ENCODE measurements at regions not wholly inside any gene's neighbourhood (a gene's known extent, or its start where the extent isn't known, plus 50 kb on each side); places are given as distances from the start of the nearest gene placed in this dataset.

DNA sequence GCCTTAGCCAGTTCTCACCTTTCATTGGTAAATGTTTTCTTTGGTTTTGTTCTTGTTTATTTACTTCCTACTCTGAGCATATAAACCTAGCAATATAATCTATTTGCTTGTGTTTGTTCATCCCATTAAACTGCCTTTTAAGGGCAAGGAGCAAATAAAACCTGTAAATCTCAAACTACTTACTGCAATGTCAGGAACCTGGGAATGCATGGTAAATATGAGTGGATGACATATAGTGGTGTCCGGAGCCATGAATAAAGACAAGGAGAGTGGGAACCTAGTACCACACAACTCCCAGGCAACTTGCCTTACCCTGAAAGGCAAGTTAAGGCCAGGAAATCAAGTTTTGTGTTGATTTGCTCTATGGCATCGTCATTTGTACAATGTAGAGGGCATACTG is 1133.7 kb upstream of the NCAM2 start:
- DNase-seq (ENCODE audit: extremely low read depth, low read depth) = no peak
- TF ChIP-seq, protein P1, sequence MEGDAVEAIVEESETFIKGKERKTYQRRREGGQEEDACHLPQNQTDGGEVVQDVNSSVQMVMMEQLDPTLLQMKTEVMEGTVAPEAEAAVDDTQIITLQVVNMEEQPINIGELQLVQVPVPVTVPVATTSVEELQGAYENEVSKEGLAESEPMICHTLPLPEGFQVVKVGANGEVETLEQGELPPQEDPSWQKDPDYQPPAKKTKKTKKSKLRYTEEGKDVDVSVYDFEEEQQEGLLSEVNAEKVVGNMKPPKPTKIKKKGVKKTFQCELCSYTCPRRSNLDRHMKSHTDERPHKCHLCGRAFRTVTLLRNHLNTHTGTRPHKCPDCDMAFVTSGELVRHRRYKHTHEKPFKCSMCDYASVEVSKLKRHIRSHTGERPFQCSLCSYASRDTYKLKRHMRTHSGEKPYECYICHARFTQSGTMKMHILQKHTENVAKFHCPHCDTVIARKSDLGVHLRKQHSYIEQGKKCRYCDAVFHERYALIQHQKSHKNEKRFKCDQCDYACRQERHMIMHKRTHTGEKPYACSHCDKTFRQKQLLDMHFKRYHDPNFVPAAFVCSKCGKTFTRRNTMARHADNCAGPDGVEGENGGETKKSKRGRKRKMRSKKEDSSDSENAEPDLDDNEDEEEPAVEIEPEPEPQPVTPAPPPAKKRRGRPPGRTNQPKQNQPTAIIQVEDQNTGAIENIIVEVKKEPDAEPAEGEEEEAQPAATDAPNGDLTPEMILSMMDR (IDR thresholded peaks at IDR 0.05; ENCODE audit: low read depth, low read length) = no peak

DNA sequence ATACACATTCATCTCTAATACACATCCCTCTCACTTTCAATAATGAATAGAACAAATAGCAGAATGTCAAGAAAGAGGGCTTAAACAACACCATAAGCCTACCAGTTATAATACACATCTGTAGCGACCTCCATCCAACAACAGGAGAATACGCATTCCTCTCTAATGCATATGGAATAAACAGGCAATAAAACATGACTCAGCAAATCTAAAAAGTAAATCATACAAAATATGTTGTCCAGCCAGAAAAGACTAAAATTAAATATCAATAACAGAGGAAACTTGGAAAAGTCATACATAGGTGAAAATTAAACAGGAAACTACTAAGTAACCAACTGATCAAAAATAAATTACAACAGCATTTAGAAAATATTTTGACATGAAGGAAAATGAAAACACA is 1127.5 kb upstream of the NCAM2 start:
- DNase-seq (ENCODE audit: extremely low read depth, low read depth) = no peak
- TF ChIP-seq, protein P1 (IDR thresholded peaks at IDR 0.05; ENCODE audit: low read depth, low read length) = no peak

DNA sequence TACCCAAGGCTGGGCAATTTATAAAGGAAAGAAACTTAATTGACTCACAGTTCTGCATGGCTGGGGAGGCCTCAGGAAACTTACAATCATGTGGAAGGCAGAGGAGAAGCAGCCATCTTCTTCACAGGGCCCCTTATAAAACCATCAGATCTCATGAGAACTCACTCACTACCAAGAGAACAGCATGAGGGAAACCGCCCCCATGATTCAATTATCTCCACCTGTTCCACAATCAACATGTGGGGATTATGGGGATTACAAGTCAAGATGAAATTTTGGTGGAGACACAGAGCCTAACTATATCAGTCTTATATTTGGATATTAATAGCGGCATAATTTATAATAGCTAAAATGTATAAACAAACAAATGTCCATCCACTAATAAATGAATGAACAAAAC is 1123.7 kb upstream of the NCAM2 start:
- TF ChIP-seq, protein P1 (IDR thresholded peaks at IDR 0.05; ENCODE audit: low read depth, low read length) = no peak
- DNase-seq (ENCODE audit: extremely low read depth, low read depth) = no peak

- TF ChIP-seq, protein P1 (IDR thresholded peaks at IDR 0.05; ENCODE audit: low read depth, low read length) = no peak
- DNase-seq (ENCODE audit: extremely low read depth, low read depth) = no peak
Measured at GRCh38 chr21:19878133-19878532, 1120.1 kb upstream of the NCAM2 start.

DNA sequence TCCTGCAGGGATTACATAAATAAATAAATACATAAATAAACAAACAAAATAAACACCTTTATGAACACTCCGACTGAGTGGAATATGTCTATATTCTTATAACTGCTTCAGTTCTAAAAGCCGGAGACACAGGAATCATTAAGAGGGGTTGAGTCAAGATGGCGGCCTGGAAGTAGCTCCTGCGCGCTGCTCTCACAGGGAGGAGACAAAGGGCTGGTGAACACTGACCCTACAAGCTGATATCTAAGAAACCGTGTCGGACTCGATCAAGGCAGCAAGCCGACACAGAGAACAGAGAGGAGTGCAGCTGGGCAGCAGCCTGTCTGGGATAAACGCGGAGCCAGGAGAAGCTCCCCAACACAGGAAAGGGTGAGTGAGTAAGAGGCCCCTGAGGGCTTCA is 1098.6 kb upstream of the NCAM2 start:
- DNase-seq (ENCODE audit: extremely low read depth, low read depth) = no peak
- TF ChIP-seq, protein P1 (IDR thresholded peaks at IDR 0.05; ENCODE audit: low read depth, low read length) = no peak

DNA sequence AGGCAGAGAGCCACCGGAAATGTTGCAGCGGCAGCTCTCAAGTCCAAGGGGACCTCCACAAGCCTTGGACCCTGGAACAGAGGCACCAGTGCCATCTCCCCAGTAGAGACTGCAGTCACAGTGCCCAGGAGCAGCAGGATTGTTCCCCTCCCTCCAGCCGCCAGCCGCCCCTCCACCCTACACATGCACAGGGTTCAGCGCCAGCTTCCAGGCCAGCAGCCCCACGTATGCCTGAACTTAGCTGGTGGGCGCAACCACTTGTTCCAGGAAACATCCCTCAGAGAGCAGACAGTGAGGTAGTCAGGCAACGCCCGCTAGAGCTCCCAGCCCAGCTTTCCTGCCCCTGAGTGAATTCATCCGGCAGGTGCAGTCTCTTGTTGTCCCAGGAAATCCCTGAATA is 1098.1 kb upstream of the NCAM2 start:
- TF ChIP-seq, protein P1 (IDR thresholded peaks at IDR 0.05; ENCODE audit: low read depth, low read length) = no peak
- no peak for DNase-seq (ENCODE audit: extremely low read depth, low read depth)

GRCh38 chr21:19908390-19908789 is 1089.8 kb upstream of the NCAM2 start:
- no peak for DNase-seq (ENCODE audit: extremely low read depth, low read depth)
- TF ChIP-seq, protein P1 (IDR thresholded peaks at IDR 0.05; ENCODE audit: low read depth, low read length) = no peak
